Islet precursor cell (in vitro differentiated cells): ENCODE measurements at regions not wholly inside any gene's neighbourhood (a gene's known extent, or its start where the extent isn't known, plus 50 kb on each side); places are given as distances from the start of the nearest gene placed in this dataset.

Experiments used
- DNase-seq: peaks from one replicate; pipeline ENCODE4 v3.0.0-alpha.2; 2018

DNA sequence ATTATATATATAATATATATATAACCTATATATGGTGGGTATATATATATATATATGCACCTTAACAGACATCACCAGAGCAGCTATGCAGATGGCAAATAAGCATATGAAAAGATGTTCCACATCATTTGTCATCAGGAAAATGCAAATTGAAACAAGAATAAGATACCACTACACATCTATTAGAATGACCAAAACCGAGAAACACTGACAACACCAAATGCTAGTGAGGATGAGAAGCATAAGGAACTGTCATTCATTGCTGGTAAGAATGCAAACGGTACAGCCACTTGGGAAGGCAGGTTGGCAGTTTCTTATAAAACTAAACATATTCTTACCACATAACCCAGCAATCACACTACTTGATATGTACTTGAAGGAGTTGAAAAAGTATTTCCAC is 219.8 kb upstream of the PRMT6 start:
- no peak for DNase-seq

- DNase-seq = no peak
Measured at GRCh38 chr1:106843518-106843917, 213.0 kb upstream of the PRMT6 start.

- DNase-seq = no peak
Measured at GRCh38 chr1:106846656-106847055, 209.8 kb upstream of the PRMT6 start.

DNA sequence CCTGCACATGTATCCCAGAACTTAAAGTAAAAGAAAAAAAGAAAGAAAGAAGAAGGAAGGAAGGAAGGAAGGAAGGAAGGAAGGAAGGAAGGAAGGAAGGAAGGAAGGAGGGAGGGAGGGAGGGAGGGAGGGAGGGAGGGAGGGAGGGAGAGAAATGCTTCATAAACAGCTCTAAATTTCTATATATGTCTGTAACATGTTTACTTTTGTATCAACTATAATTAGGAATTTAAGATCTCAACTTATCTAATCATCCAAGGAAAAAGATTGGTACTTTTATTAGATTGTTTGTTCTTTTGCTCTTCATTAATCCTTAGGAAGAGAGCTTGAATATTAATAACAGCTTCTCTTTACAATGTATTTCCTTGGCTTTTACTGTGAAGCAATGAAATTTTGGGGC is 195.4 kb upstream of the PRMT6 start:
- no peak for DNase-seq

DNA sequence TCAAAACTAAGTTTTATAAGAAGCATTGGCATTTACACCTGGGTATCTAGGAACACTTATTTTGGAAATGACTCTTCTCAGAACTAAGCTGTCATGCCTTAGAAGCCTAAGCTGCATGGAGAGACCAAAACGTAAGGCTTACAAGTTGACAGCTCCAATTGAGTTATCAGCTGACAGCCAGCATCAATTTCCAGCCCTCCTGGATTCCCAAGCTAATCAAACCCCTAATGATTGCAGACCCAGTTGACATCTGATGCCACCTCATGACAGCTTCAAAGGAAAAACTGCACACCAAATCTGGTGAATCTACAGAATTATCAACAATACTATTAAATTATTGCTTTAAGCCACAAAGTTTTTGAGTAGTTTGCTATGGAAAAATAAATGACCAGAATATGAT is 187.6 kb upstream of the PRMT6 start:
- DNase-seq = no peak

GRCh38 chr1:106875622-106876021 is 180.9 kb upstream of the PRMT6 start:
- DNase-seq = no peak

DNA sequence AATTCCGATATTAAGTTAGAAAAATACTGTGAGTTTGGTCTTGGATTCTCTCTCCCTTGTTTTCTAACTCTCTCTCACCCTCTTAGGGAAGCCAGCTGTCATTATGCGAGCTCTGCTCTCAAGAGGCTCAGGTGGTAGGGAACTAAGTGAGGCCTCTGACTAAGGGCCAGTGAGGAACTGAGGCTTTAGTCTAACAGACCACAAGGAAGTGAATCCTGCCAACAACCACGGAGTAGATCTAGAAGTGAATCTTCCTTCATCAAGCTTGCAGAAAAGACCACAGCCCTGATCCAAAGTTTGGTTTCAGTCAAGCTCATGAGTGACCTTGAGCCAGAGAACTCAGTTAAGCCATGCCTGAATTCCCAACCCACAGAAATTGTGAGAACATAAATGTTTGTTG is 180.1 kb upstream of the PRMT6 start:
- DNase-seq = no peak

- no peak for DNase-seq
Measured at GRCh38 chr1:106879538-106879937, 176.9 kb upstream of the PRMT6 start.

GRCh38 chr1:106880226-106880625 is 176.2 kb upstream of the PRMT6 start:
- DNase-seq = no peak

- DNase-seq = no peak
Measured at GRCh38 chr1:106883208-106883607, 173.3 kb upstream of the PRMT6 start.

GRCh38 chr1:106889059-106889458 is 167.4 kb upstream of the PRMT6 start:
- DNase-seq = peak; percentile 56

DNA sequence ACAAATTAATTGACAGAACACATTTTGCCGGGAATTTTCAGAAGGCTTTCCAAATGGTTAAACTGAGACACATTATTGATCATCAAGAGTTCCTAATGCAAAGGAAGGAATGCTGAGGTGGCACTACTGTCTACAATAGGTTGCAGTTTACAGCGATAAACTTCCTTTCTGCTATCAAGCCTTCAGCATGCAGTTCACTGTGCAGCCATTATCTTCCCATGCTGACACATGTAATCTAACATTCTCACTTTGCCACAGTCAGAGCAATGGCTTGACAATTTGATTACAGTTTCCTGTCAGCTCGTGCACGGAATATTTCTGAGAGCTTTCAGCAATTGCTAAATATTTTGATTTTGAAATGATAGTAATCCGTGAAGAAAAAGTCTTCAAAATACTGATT is 166.9 kb upstream of the PRMT6 start:
- no peak for DNase-seq

GRCh38 chr1:106897976-106898375 is 158.5 kb upstream of the PRMT6 start:
- DNase-seq = no peak

DNA sequence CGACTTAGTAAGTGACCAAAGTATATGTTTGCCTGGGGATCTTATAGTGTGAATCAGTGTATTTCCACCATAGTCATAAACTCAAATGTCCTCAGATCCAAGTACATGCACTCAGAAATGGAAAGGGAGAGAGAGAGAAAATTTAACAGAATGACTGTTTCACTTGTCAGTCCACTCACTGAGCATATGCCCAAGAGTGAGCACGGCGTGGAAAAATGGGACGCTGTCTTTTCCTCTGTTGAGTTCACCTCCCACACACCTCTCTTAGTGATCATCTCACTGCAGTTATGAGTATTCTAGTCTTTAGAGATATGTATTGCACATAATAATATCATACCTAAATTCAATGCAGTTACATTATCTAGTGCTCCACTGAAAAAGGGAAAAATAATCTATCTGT is 156.8 kb upstream of the PRMT6 start:
- no peak for DNase-seq

DNA sequence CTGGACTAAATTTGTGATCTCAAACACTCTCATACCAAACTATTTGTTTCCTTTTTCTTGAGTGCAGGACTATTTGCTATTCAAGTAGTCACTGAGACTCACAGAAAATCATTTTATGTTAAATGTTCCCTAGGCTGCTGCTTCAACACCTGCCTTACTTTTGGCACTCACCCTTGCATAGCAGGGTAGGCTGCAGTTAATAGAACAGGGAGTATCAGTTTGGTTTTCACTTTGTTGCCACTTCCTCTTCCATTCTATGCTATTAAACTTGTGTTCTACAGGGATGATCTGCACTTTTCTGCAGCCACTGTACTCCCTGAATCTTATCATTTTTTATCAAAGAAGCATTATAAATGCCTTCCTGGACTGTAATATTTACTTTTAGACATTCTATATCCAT is 148.7 kb upstream of the PRMT6 start:
- no peak for DNase-seq

GRCh38 chr1:106908689-106909088 is 147.8 kb upstream of the PRMT6 start:
- DNase-seq = no peak

GRCh38 chr1:106910798-106911197 is 145.7 kb upstream of the PRMT6 start:
- no peak for DNase-seq

- no peak for DNase-seq
Measured at GRCh38 chr1:106912131-106912530, 144.3 kb upstream of the PRMT6 start.

- DNase-seq = no peak
Measured at GRCh38 chr1:106921186-106921585, 135.3 kb upstream of the PRMT6 start.

- peak; percentile 96 for DNase-seq
Measured at GRCh38 chr1:106924360-106924759, 132.1 kb upstream of the PRMT6 start.

GRCh38 chr1:106925750-106926149 is 130.7 kb upstream of the PRMT6 start:
- DNase-seq = no peak

- no peak for DNase-seq
Measured at GRCh38 chr1:106926803-106927582, 129.5 kb upstream of the PRMT6 start.

DNA sequence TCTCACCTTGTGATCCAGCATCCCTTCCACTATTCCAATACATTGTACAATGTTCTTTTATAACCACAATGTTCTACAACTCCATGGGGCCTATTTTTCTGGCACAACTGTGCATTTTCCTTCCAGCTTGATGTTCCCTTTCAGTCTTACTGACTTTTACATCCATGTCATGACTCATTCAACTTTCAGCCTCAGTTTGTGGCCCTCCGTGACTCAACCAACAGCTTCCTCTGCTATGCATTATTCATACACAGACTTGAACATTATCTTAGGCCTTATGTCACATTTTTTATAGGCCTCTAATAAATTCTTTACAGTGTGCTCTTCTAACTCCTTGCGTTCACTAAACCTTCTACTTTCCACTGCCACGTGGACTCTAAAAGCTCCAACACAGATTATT is 119.4 kb upstream of the PRMT6 start:
- no peak for DNase-seq

DNA sequence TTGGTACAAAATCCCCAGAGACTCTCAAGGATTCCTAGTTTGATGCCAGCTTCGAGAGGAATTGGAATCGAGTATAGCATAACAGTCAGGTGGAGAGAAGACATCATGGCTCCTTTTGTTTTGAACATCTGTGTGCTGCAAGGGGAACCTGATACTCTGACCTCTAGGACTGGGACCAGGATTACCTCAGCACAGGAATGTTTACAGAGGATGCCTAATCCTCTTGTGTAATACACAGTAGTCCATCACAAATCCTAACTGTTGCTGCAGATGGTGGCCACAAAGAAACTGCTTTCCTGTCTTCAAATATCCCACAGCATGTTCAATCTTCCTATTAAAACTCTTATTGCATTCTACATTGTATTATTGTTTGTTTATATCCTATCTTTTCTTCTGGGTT is 111.8 kb upstream of the PRMT6 start:
- no peak for DNase-seq

GRCh38 chr1:106952776-106953175 is 103.7 kb upstream of the PRMT6 start:
- DNase-seq = no peak
